ENCODE measurements at regions not wholly inside any gene's neighbourhood (a gene's known extent, or its start where the extent isn't known, plus 50 kb on each side); places are given as distances from the start of the nearest gene placed in this dataset.
"Not testable (repeated sequence)": the region's sequence is repeated elsewhere in the genome, so short reads cannot be mapped to it uniquely, and the experiment has no call there.

DNA sequence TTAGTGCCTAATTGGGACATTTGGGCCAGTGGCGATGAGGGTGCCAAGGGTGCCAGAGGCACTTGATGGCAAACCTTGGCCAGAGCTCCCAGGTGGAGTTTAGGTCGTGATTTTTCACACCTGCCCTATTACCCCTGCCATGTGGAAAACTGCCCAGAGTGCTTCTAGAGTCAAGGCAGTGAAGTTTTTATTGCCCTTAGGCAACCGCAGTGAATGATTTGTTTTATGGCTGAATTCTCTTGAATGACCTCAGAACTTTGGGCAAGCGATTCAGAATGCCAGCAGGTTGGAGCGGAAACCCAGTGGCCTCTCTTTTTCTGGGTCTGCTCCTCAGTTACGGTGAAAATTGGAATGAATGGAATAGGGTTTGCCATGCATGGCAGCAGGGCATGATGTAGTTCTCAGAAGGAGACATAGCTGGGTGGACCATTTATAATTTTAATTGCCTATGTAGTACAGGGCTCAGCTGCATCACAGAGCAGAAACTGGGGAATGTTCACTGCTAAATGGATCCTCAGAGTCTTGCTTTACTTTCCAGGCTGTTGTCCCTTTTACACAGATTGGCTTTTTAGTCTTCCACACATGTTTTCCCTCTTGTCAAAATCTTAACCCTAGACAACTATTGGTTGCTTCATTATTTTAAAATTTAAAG, 820.0 kb upstream of the SEMA6A start:
- in situ Hi-C loops (cut with HindIII; ENCODE audit: low sequenced_read_pairs), result no loop called here

- in situ Hi-C loops (cut with HindIII; ENCODE audit: low sequenced_read_pairs), result no loop called here
Measured at GRCh38 chr5:117393125-117393524, 818.5 kb upstream of the SEMA6A start.

GRCh38 chr5:117380316-117380715, 805.7 kb upstream of the SEMA6A start:
- in situ Hi-C loops (cut with HindIII; ENCODE audit: low sequenced_read_pairs), result no loop called here

- in situ Hi-C loops (cut with HindIII; ENCODE audit: low sequenced_read_pairs), result no loop called here
Measured at GRCh38 chr5:117379521-117379920, 804.9 kb upstream of the SEMA6A start.

DNA sequence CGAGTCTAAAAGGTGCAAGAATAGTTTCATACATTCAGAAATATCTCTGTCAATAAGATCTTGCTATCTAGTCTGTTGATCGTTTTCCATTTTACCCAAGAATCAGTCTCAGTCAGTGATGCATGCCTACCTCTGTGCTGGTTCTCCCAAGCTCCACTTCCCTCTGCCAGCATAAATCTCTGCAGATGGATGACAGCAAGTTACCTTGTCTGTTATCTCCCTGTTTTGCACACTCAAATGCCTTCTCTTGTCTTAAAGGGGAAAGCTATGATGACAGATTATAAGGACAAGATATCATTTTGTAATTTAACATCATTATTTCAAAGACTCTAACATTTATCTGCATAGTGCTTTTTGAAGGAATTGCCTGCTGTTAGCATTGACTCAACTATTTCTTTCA, 802.1 kb upstream of the SEMA6A start:
- in situ Hi-C loops (cut with HindIII; ENCODE audit: low sequenced_read_pairs), result no loop called here

DNA sequence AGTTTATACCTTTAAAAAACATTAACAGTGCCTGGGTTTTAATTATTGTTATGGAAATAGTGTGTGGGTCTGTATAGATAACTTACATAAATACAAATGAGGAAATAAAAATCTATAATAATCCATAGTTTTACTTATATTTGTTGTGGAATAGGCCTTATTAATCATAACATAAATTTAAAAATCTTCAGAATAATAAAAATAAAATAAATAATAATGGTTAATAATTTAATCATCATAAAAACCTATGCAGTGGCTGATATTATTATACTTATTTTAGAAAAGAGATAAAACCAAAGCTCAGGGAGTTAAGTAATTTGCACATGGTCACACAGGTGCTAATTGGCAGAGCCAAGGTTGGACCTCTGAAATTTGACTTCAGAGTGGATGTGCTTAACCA, 785.3 kb upstream of the SEMA6A start:
- in situ Hi-C loops (cut with HindIII; ENCODE audit: low sequenced_read_pairs), result no loop called here

DNA sequence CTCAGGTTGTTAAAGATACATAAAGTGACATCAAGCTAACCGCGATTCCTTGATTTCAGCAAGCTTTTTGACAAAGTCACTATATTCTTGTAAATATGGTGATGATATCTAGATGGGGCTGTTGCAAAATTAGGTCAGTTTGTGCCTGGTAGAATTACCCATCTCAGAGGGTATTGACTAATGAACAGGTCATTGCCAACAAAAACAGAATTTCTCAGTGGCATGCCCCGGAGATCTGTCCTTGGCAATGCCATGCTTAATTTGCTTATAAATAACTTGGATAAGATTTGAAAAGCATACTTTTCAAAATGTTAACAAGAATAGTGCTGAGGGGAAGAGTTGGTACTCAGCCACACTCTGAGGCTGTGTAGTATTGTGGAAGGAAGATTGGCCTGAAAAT, 783.3 kb upstream of the SEMA6A start:
- in situ Hi-C loops (cut with HindIII; ENCODE audit: low sequenced_read_pairs), result no loop called here

DNA sequence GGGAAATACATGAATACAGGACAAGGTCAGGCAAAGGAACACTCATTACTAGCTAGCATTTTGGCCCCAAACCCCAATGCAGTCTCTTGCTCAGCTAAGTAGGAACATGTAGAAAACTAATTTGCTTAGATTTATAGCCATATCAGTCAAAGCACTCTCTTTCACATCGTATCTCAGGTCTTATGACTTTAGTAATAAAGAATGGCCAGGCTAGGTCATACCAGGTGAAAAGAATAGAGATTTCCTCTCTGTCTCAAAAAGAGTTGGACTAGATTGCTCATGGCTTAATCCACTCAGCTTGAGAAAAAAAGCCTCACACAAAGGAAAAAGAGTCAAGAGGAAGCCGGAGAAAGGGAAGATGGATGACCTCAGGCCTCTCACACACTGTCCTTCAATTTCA, 772.7 kb upstream of the SEMA6A start:
- in situ Hi-C loops (cut with HindIII; ENCODE audit: low sequenced_read_pairs), result no loop called here

GRCh38 chr5:117343726-117344125, 769.1 kb upstream of the SEMA6A start:
- in situ Hi-C loops (cut with HindIII; ENCODE audit: low sequenced_read_pairs), result not testable (repeated sequence)

DNA sequence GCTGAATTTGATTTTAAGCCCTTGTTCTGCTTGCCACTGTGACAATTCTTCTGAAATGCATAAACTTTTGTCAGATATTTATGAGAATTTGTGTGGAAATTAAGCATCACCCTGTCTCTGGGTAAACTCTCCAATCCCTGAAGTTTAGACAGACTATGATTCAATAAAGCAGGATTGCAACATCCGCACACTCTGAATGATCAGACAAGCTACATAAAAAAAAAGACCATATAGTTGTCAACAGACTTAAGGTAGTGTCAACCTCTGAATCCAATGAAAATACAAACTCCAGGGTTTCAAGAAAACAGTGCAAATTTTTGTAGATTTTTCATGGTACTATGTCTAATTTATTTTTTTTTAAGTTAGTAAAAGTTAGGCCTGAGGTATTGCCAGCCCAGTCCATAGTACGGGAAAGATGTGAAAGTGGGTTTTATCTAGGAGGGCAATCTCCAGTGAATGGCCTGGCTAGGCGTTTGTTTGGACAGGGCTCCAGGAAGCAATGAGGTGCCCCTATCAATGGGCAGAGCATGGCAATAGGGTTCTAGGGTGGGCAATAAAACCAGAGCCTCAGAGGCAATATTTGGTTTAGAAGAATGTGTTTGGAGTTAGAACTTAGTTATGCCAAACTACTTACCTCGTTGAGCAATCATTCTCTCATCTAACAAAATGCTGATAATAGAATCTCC, 762.6 kb upstream of the SEMA6A start:
- in situ Hi-C loops (cut with HindIII; ENCODE audit: low sequenced_read_pairs), result no loop called here

DNA sequence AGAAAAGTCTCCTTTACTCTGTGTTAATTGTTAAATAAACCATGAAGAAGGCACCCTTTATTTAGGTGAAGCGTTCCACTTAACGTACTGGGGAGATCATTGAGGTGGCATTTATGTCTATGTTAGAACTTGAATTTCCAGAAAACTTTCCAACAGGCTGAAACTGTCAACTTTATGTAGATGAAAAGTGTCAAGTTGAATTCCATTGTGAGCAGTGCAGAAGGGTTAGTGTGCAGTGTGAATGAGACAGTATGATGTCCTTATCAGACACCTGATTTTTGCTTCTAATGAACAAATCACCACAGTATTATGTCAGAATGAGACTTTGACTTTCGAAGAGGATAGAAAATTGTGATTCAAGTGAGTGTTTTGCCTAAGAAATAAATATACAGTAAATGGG, 761.6 kb upstream of the SEMA6A start:
- in situ Hi-C loops (cut with HindIII; ENCODE audit: low sequenced_read_pairs), result no loop called here

DNA sequence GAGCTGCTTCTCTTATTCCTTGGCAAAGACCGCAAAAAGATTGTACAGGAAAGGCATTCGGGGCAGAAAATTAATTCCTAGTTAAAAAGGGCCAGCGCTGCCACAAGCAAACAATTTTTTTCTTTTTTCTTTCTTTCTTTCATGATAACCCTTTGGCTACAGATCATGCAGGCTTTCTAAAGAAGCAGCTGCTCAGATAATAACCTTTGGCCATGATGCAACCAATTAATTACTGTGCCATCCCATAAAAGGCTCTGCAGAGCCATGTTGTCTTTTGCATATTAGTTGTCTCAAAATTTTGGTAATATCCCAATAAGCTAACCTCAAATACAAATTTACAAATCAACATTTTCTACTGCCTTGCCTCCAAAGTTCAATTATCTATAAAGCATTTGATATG, 758.4 kb upstream of the SEMA6A start:
- in situ Hi-C loops (cut with HindIII; ENCODE audit: low sequenced_read_pairs), result no loop called here

DNA sequence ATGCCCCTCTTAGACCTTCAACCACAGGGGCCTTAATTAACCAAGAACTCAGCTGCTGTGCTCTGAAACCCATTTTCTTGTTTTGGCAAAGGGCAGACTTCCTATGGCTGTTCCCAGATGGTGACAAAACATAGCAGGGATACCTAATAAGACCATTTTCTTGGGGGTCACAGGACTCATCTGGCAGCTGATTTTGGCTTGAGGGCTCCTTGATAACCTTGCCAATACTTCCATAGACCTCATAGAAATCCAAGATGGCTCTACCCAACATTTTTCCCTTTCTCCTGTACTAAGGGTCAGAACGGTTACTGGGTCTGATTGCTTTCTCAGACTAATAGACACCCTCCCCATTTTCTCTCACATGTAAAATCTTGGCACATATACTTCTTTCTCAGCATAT, 757.7 kb upstream of the SEMA6A start:
- in situ Hi-C loops (cut with HindIII; ENCODE audit: low sequenced_read_pairs), result no loop called here

- in situ Hi-C loops (cut with HindIII; ENCODE audit: low sequenced_read_pairs), result no loop called here
Measured at GRCh38 chr5:117327511-117327910, 752.9 kb upstream of the SEMA6A start.

GRCh38 chr5:117326997-117327396, 752.4 kb upstream of the SEMA6A start:
- in situ Hi-C loops (cut with HindIII; ENCODE audit: low sequenced_read_pairs), result no loop called here

GRCh38 chr5:117318528-117318927, 743.9 kb upstream of the SEMA6A start:
- in situ Hi-C loops (cut with HindIII; ENCODE audit: low sequenced_read_pairs), result no loop called here

DNA sequence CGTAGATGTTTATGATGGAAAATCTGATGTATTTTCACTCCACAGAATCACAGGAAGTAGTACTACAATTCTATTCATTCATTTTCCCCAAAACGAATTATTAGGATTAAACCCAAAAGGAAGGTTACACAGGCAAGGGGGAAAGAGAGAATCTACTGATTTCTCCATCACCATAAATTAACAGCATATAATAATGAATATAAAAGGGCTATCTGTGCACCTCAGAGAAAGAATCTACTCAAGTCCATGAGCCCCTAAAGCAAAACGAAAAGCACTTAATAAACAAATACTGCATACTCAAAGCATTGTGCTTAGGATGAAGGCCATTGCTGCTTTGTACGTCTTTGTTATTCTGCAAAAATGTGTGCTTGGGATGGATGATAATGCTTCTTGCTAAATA, 740.5 kb upstream of the SEMA6A start:
- in situ Hi-C loops (cut with HindIII; ENCODE audit: low sequenced_read_pairs), result no loop called here

- in situ Hi-C loops (cut with HindIII; ENCODE audit: low sequenced_read_pairs), result not testable (repeated sequence)
Measured at GRCh38 chr5:117304512-117305107, 730.0 kb upstream of the SEMA6A start.

GRCh38 chr5:117302949-117303348, 728.3 kb upstream of the SEMA6A start:
- in situ Hi-C loops (cut with HindIII; ENCODE audit: low sequenced_read_pairs), result no loop called here

DNA sequence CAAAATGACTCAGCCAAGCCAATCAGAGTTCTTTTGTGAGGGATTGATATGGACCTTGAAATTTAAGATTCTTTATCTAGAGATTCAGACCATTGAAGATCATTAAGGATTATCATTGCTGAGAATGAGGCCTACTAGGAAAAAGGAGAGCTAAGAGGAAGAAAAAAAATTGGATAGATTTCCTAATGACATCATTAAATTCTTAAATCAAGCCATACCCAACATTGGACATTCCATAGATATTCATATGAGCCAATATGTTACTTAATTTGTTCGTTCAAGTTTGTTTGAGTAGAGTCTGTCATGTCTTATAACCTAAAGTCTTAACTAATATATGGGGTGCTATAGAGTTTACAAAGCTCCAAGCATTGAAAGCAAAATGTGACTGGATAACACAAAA, 727.9 kb upstream of the SEMA6A start:
- in situ Hi-C loops (cut with HindIII; ENCODE audit: low sequenced_read_pairs), result no loop called here

DNA sequence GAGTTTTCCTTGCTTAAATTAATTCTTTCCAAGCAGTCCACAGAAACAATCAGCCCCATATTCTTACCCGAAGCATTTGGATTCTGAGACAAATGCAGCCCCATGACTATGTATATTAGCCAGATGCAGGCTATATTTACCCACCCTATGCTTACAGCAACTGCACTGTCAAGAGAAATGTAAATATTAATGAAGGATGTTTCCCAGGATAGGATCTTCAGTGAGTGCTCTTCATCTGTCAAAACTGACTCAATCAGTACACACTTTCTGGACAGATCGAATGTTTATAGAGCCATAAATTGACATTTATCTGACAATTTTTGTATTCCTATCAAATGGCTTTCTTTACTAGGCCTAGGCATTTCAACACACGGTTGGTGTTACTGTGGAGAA, 725.3 kb upstream of the SEMA6A start:
- in situ Hi-C loops (cut with HindIII; ENCODE audit: low sequenced_read_pairs), result loop anchor here (5.0 kb wide), 1 partner anchor 53 kb away; no protein-coding TSS in a partner anchor

DNA sequence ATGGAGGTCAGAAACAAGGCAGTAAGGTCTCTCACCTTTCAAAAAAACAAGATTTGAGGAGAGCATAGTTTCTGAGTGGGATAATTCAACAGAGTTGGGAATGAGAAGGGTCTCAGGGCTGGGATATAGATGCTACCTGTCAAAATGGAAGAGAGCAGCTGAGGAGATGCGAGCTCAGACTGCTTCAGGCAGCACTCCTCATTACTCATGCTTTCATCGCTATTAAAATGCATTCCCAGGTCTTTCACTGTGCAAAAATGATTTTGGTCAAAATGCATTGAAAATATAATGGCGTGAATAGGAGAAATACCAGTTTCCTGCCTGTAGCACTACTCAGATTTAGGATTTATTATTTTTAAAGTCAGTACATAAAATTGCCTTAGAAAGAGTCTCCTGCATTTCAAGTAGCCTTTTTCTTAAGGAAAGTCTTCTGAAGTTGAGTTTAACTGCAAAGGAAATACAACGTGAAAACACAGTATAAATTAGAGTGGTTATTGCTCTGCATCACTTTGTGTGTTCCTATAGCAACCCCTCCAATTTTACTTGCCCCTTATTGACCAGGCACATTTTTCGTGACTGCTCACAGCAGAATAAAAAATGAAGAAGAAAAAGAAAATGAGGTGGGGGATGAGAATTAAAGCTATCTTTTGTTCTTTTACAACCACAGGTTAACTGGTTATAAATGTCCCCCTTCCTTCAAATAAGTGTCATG, 724.8 kb upstream of the SEMA6A start:
- in situ Hi-C loops (cut with HindIII; ENCODE audit: low sequenced_read_pairs), result loop anchor here (5.0 kb wide), 1 partner anchor 52 kb away; no protein-coding TSS in a partner anchor

All from endothelial cell of hepatic sinusoid (primary cell).